Neuronal stem cell (in vitro differentiated cells): ENCODE measurements at regions not wholly inside any gene's neighbourhood (a gene's known extent, or its start where the extent isn't known, plus 50 kb on each side); places are given as distances from the start of the nearest gene placed in this dataset.
A peak's percentile ranks its signal among the peaks of the same experiment; 100 is the strongest.

Experiments used
- DNase-seq: peaks from one replicate; pipeline ENCODE4 v3.0.0-alpha.2; 2013; ENCODE audit warnings: low spot score
- H2AFZ ChIP-seq: one replicate; pipeline ENCODE4 v1.6.1; 2013; ENCODE audit warnings: mild to moderate bottlenecking, low read length, inconsistent platforms
- H2AK5ac ChIP-seq: 2 replicates; pipeline ENCODE4 v1.6.1; 2013; ENCODE audit warnings: low read depth, mild to moderate bottlenecking, inconsistent platforms, low read length, moderate library complexity, mixed read lengths
- H2BK120ac ChIP-seq: 2 replicates; pipeline ENCODE4 v1.6.1; 2013; ENCODE audit warnings: low read depth, mild to moderate bottlenecking, inconsistent platforms, low read length, moderate library complexity, mixed read lengths
- H2BK12ac ChIP-seq: one replicate; pipeline ENCODE4 v1.6.1; 2013; ENCODE audit warnings: low read length, inconsistent platforms
- H2BK15ac ChIP-seq: 2 replicates; pipeline ENCODE4 v1.6.1; 2013; ENCODE audit warnings: mild to moderate bottlenecking, low read length, inconsistent platforms, mixed read lengths
- H2BK5ac ChIP-seq: one replicate; pipeline ENCODE4 v1.6.1; 2013; ENCODE audit warnings: inconsistent platforms, mild to moderate bottlenecking, low read length, moderate library complexity
- H3K14ac ChIP-seq: one replicate; pipeline ENCODE4 v1.6.1; 2013; ENCODE audit warnings: low read length, inconsistent platforms
- H3K18ac ChIP-seq: 2 replicates; pipeline ENCODE4 v1.6.1; 2013; ENCODE audit warnings: low read length, inconsistent platforms
- H3K23ac ChIP-seq: 2 replicates; pipeline ENCODE4 v1.6.1; 2013; ENCODE audit warnings: low read depth, mild to moderate bottlenecking, mixed read lengths, low read length, inconsistent platforms; ENCODE audit not compliant: poor library complexity
- H3K27ac ChIP-seq: replicated peaks from 3 replicates; pipeline ENCODE4 v1.5.1; 2013; ENCODE audit warnings: low read length, inconsistent platforms
- H3K27me3 ChIP-seq, 3 experiments: 2 replicates each; pipeline ENCODE4 v1.6.1; 2013; ENCODE audit warnings: low read length in 3 of 3, mild to moderate bottlenecking in 2 of 3, inconsistent platforms in 1 of 3, low read depth in 1 of 3, mixed read lengths in 1 of 3, moderate library complexity in 1 of 3; ENCODE audit not compliant: control insufficient read depth in 3 of 3, insufficient read depth in 3 of 3
- H3K36me3 ChIP-seq, 2 donors: replicated peaks in 1 of 2; 2 replicates each; pipeline ENCODE4 v1.6.1; 2013; ENCODE audit warnings: low read length in 2 of 2; ENCODE audit not compliant: control insufficient read depth in 2 of 2, insufficient read depth in 2 of 2
- H3K4ac ChIP-seq: 2 replicates; pipeline ENCODE4 v1.6.1; 2013; ENCODE audit warnings: inconsistent platforms, mild to moderate bottlenecking, low read length, moderate library complexity
- H3K4me1 ChIP-seq, 2 donors: 1 replicate in 1 of 2; 2 replicates in 1 of 2; pipeline ENCODE4 v1.6.1; 2013; ENCODE audit warnings: low read length in 2 of 2, low read depth in 1 of 2; ENCODE audit not compliant: control insufficient read depth in 2 of 2, insufficient read depth in 1 of 2
- H3K4me2 ChIP-seq: one replicate; pipeline ENCODE4 v1.6.1; 2013; ENCODE audit warnings: mild to moderate bottlenecking, low read length, inconsistent platforms; ENCODE audit not compliant: insufficient read depth, poor library complexity, severe bottlenecking
- H3K4me3 ChIP-seq, 2 donors: 2 replicates each; pipeline ENCODE4 v1.5.1; 2013; ENCODE audit warnings: low read length in 2 of 2, mild to moderate bottlenecking in 2 of 2, inconsistent platforms in 1 of 2, moderate library complexity in 1 of 2
- H3K79me1 ChIP-seq: one replicate; pipeline ENCODE4 v1.6.1; 2013; ENCODE audit warnings: low read depth, mild to moderate bottlenecking, inconsistent platforms, low read length, moderate library complexity
- H3K9ac ChIP-seq: one replicate; pipeline ENCODE4 v1.6.1; 2013; ENCODE audit warnings: mild to moderate bottlenecking, low read depth, low read length, inconsistent platforms; ENCODE audit not compliant: poor library complexity
- H3K9me3 ChIP-seq, 2 donors: replicated peaks in 1 of 2; 2 replicates each; pipeline versions ENCODE3 to v1.6.1; 2013; ENCODE audit warnings: low read length in 2 of 2, mild to moderate bottlenecking in 2 of 2, inconsistent platforms in 1 of 2, low read depth in 1 of 2, mixed read lengths in 1 of 2, moderate library complexity in 1 of 2; ENCODE audit not compliant: control insufficient read depth in 2 of 2, insufficient read depth in 1 of 2
- H4K8ac ChIP-seq: one replicate; pipeline ENCODE4 v1.6.1; 2013; ENCODE audit warnings: low read depth, mild to moderate bottlenecking, inconsistent platforms, low read length, moderate library complexity
- H4K91ac ChIP-seq: one replicate; pipeline ENCODE4 v1.6.1; 2013; ENCODE audit warnings: low read length, low read depth, mild to moderate bottlenecking, inconsistent platforms; ENCODE audit not compliant: poor library complexity
- WGBS, 2 donors: extraction: QIAGEN DNeasy Blood & Tissue Kit; methylation state at CpG; one replicate each; pipeline ENCODE4 v1.1.7; 2013; ENCODE audit warnings: missing lambda C conversion rate in 2 of 2, mixed read lengths in 1 of 2; ENCODE audit not compliant: insufficient read length in 2 of 2, insufficient replicate concordance in 1 of 2; ENCODE audit errors: extremely low coverage in 2 of 2; 5-methylcytosine and 5-hydroxymethylcytosine counted together

- H4K8ac ChIP-seq = no peak overlapping the region
Observed at GRCh38 chr5:136856648-136857047, 491.3 kb upstream of the TRPC7 start.

GRCh38 chr5:136853971-136854370, 488.6 kb upstream of the TRPC7 start:
- Histone ChIP-seq H3K14ac (no peak overlapping the region), H2BK15ac (no peak overlapping the region), H3K79me1 (no peaks in the 10 kb centered on the region), H3K4ac (no peak overlapping the region), H3K23ac (no peak overlapping the region), H3K9me3 (peaks cover 0 to 1% of the 10 kb centered on the region in 2 donors), H3K27ac (no peak overlapping the region), H3K27me3 (peaks cover 0 to 3% (median 0%) of the 10 kb centered on the region in 3 experiments), H2BK120ac (no peak overlapping the region), H3K4me1 (no peaks in the 10 kb centered on the region), H2AFZ (no peak overlapping the region), H2AK5ac (no peak overlapping the region), H2BK12ac (no peak overlapping the region), H4K91ac (no peak overlapping the region), H3K4me3 (no peak overlapping the region), H4K8ac (no peak overlapping the region), H3K18ac (no peak overlapping the region), H3K36me3 (no peaks in the 10 kb centered on the region), H3K9ac (no peak overlapping the region), H3K4me2 (no peak overlapping the region), H2BK5ac (no peak overlapping the region)
- WGBS, 2 donors = no CpG with 5 or more reads among the region's 1 CpG
- DNase-seq = no peak

More at GRCh38 chr5:136856648-136857047, 491.3 kb upstream of the TRPC7 start:
- H3K4me2 ChIP-seq = no peak overlapping the region
- H3K4me1 ChIP-seq = no peaks in the 10 kb centered on the region
- H2BK120ac ChIP-seq = no peak overlapping the region
- WGBS, 2 donors = no CpG with 5 or more reads among the region's 3 CpGs
- no peak overlapping the region for H3K4ac ChIP-seq
- no peaks in the 10 kb centered on the region for H3K79me1 ChIP-seq
- no peak overlapping the region for H2BK12ac ChIP-seq
- DNase-seq = no peak
- H3K4me3 ChIP-seq = no peak overlapping the region
- H3K18ac ChIP-seq = no peak overlapping the region
- H2AFZ ChIP-seq = no peak overlapping the region
- no peak overlapping the region for H3K23ac ChIP-seq
- no peak overlapping the region for H2BK15ac ChIP-seq
- no peak overlapping the region for H3K14ac ChIP-seq
- no peaks in the 10 kb centered on the region for H3K36me3 ChIP-seq
- no peak overlapping the region for H3K27ac ChIP-seq
- peaks cover 0 to 1% of the 10 kb centered on the region in 2 donors for H3K9me3 ChIP-seq
- H3K9ac ChIP-seq = no peak overlapping the region
- H3K27me3 ChIP-seq = peaks cover 0 to 3% (median 0%) of the 10 kb centered on the region in 3 experiments
- H4K91ac ChIP-seq = no peak overlapping the region
- no peak overlapping the region for H2BK5ac ChIP-seq
- H2AK5ac ChIP-seq = no peak overlapping the region

- no peak overlapping the region for H3K4me2 ChIP-seq
- peak overlapping the region; percentile 14 for H4K91ac ChIP-seq
- no peak overlapping the region for H2BK12ac ChIP-seq
- no peak overlapping the region for H3K23ac ChIP-seq
- H3K4me3 ChIP-seq = no peak overlapping the region
- no peak overlapping the region for H2AK5ac ChIP-seq
- H3K27ac ChIP-seq = no peak overlapping the region
- peaks cover 0 to 5% of the 10 kb centered on the region in 2 donors for H3K4me1 ChIP-seq
- no peak overlapping the region for H3K18ac ChIP-seq
- H3K79me1 ChIP-seq = no peaks in the 10 kb centered on the region
- H3K36me3 ChIP-seq = no peaks in the 10 kb centered on the region
- no peak overlapping the region for H3K4ac ChIP-seq
- no peak overlapping the region for H4K8ac ChIP-seq
- H2AFZ ChIP-seq = no peak overlapping the region
- H3K14ac ChIP-seq = no peak overlapping the region
- no peak overlapping the region for H2BK5ac ChIP-seq
- no peak for DNase-seq
- no peak overlapping the region for H2BK120ac ChIP-seq
- H2BK15ac ChIP-seq = no peak overlapping the region
- H3K9me3 ChIP-seq = peaks cover 0 to 2% of the 10 kb centered on the region in 2 donors
- peaks cover 0 to 7% (median 0%) of the 10 kb centered on the region in 3 experiments for H3K27me3 ChIP-seq
- H3K9ac ChIP-seq = no peak overlapping the region
Observed at GRCh38 chr5:136840601-136841000, 475.3 kb upstream of the TRPC7 start.

- H2BK15ac ChIP-seq = no peak overlapping the region
Observed at GRCh38 chr5:136836093-136836492, 470.7 kb upstream of the TRPC7 start.

More at GRCh38 chr5:136836093-136836492, 470.7 kb upstream of the TRPC7 start:
- Histone ChIP-seq H2AFZ (no peak overlapping the region), H4K91ac (no peak overlapping the region), H3K4ac (no peak overlapping the region), H3K4me3 (no peak overlapping the region), H2BK5ac (no peak overlapping the region), H3K36me3 (no peaks in the 10 kb centered on the region), H3K9ac (no peak overlapping the region), H3K18ac (no peak overlapping the region), H3K27ac (no peak overlapping the region), H3K4me2 (no peak overlapping the region), H2AK5ac (no peak overlapping the region), H3K79me1 (no peaks in the 10 kb centered on the region), H2BK12ac (no peak overlapping the region), H4K8ac (no peak overlapping the region), H3K14ac (no peak overlapping the region), H3K23ac (no peak overlapping the region), H3K27me3 (no peaks in the 10 kb centered on the region), H3K4me1 (no peaks in the 10 kb centered on the region), H3K9me3 (peaks cover 0 to 2% of the 10 kb centered on the region in 2 donors), H2BK120ac (no peak overlapping the region)
- no CpG with 5 or more reads among the region's 1 CpG for WGBS, 2 donors
- no peak for DNase-seq
